ENCODE measurements at regions not wholly inside any gene's neighbourhood (a gene's known extent, or its start where the extent isn't known, plus 50 kb on each side); places are given as distances from the start of the nearest gene placed in this dataset.

GRCh38 chr2:120646994-120647393 is 88.7 kb upstream of the GLI2 start:
- TF ChIP-seq CTCF (IDR thresholded peaks at IDR 0.05; ENCODE audit: borderline replicate concordance, extremely low read depth, low read length, poor library complexity, severe bottlenecking) (no peak), EZH2 (IDR thresholded peaks at IDR 0.05; ENCODE audit: borderline replicate concordance, low read depth, low read length, severe bottlenecking) (no peak)
